Panc1 (cell line): ENCODE measurements at regions not wholly inside any gene's neighbourhood (a gene's known extent, or its start where the extent isn't known, plus 50 kb on each side); places are given as distances from the start of the nearest gene placed in this dataset.
A peak's percentile ranks its signal among the peaks of the same experiment; 100 is the strongest.

Source experiments
- ATAC-seq: fragments of 200-7000 bp; cut with Tn5 transposase; 2 replicates; pipeline ENCODE4 v1.9.1; 2020; ENCODE audit warnings: mild to moderate bottlenecking, moderate library complexity
- BruUV-seq: library from RNA; stranded (reverse); fragments of 400-500 nt; replicated peaks from 2 replicates; lab custom pipeline; 2021; lab: Mats Ljungman, UMichigan
- CTCF ChIA-PET: fragments of 300-600 bp; sonication (Branson Sonifier 250); formaldehyde crosslinking; loops from one replicate; lab custom pipeline; 2022; ENCODE audit warnings: antibody characterized with exemption; lab: Charles Lee
- POLR2A ChIA-PET: fragments of 300-600 bp; sonication (Branson Sonifier 250); formaldehyde crosslinking; loops from one replicate; lab custom pipeline; 2022; ENCODE audit warnings: antibody characterized with exemption; lab: Charles Lee
- DNase-seq: peaks from one replicate; pipeline ENCODE4 v3.0.0-alpha.2; 2010; ENCODE audit warnings: low read depth, low spot score
- H3K27ac ChIP-seq: 2 replicates; pipeline ENCODE4 v1.5.1; 2011; ENCODE audit warnings: mild to moderate bottlenecking, low read length, inconsistent platforms
- H3K27me3 ChIP-seq: fragments of 200-500 bp; sonication (Bioruptor generic); 2 replicates; pipeline ENCODE4 v1.6.0; 2014; ENCODE audit warnings: low read length, inconsistent platforms; ENCODE audit not compliant: control insufficient read depth, insufficient read depth
- H3K36me3 ChIP-seq: fragments of 200-500 bp; sonication (Bioruptor generic); 2 replicates; pipeline ENCODE4 v1.5.1; 2014; ENCODE audit warnings: inconsistent platforms, mild to moderate bottlenecking, low read length, moderate library complexity; ENCODE audit not compliant: control insufficient read depth, insufficient read depth
- H3K4me1 ChIP-seq: 2 replicates; pipeline ENCODE4 v1.5.1; 2011; ENCODE audit warnings: inconsistent platforms, mild to moderate bottlenecking, low read length, moderate library complexity; ENCODE audit not compliant: control insufficient read depth, insufficient read depth
- H3K4me3 ChIP-seq, 2 experiments: 2 replicates each; pipeline ENCODE4 v1.5.1; 2011 to 2012; ENCODE audit warnings: low read depth in 2 of 2, low read length in 2 of 2, mild to moderate bottlenecking in 2 of 2, inconsistent platforms in 1 of 2, moderate library complexity in 1 of 2
- H3K9me3 ChIP-seq: fragments of 200-500 bp; sonication (Bioruptor generic); 2 replicates; pipeline ENCODE4 v1.5.1; 2014; ENCODE audit warnings: low read depth, mild to moderate bottlenecking, inconsistent platforms, low read length, moderate library complexity; ENCODE audit not compliant: control insufficient read depth, insufficient read depth
- CTCF ChIP-seq: fragments of 450-650 bp; IDR thresholded peaks from 2 replicates; pipeline ENCODE4 v1.5.1; 2017; ENCODE audit warnings: mild to moderate bottlenecking
- POLR2AphosphoS5 ChIP-seq: IDR thresholded peaks from 2 replicates; pipeline ENCODE4 v1.6.1; 2012; ENCODE audit warnings: mild to moderate bottlenecking, low read depth, low read length, moderate library complexity
- REST ChIP-seq, 2 experiments: IDR thresholded peaks; 2 replicates each; pipeline ENCODE4 v1.6.1; 2011 to 2012; ENCODE audit warnings: low read depth in 2 of 2, control low read depth in 1 of 2, low read length in 1 of 2, mild to moderate bottlenecking in 1 of 2, moderate library complexity in 1 of 2; ENCODE audit not compliant: insufficient read depth in 1 of 2
- SIN3A ChIP-seq: IDR thresholded peaks from 2 replicates; pipeline ENCODE4 v1.6.1; 2012; ENCODE audit warnings: low read depth, mild to moderate bottlenecking, low read length, moderate library complexity, borderline replicate concordance; ENCODE audit not compliant: insufficient read depth
- TCF7L2 ChIP-seq: IDR thresholded peaks from 2 replicates; pipeline ENCODE4 v1.6.1; 2011; ENCODE audit warnings: mild to moderate bottlenecking, low read depth, low read length, inconsistent platforms
- in situ Hi-C: cut with HindIII; loops from 2 replicates; pipeline ENCODE4 v1.10.0; 2016; ENCODE audit warnings: low sequenced_read_pairs, low pct_unique_long_range_greater_than_20kb
- intact Hi-C: fragments of 100-400 bp; cut with micrococcal nuclease; formaldehyde crosslinking; loops from one replicate; pipeline ENCODE4 v1.10.0; 2022; ENCODE audit not compliant: unreplicated experiment

DNA sequence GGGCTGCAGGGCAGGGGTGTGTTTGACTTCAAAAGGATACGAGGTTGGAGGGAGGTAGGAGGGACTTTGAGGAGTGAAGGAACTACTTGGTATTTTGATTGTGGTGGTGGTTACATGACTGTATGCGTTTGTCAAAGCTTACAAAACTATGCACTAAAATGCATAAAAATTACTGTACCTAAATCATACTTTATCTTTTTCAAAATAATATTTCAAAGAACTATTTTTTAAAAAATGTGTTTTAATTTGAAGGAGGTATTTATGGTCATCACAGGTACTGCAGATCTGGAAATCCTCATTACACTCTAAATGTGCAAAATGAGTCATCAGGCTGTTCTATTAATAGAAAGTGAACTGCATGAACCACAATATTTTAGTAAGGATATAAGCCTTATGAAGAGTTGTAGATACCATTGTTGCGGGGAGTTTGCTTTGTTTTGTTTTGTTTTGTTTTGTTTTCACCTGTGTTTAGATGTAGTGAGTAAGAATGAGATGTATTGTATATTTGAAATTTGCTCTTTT is 116.9 kb downstream of the ARRDC3 start:
- H3K27me3 ChIP-seq, result no peaks in the 10 kb centered on the region
- intact Hi-C loops (no loop called here), in situ Hi-C loops (no loop called here)
- no peak overlapping the region for H3K4me3 ChIP-seq
- ChIA-PET CTCF (no interaction called here), POLR2A (interaction anchor here (0.6 kb wide), 1 partner anchor 113 kb away, joined by 4 read pairs; no protein-coding TSS in a partner anchor)
- ATAC-seq (no peak), DNase-seq (peak; percentile 53)
- no peak for TF ChIP-seq REST (IDR thresholded peaks at IDR 0.05; ENCODE audit: insufficient read depth in 1 of 2, low read depth in 2 of 2, low read length in 1 of 2)
- no peak for TF ChIP-seq POLR2AphosphoS5
- no peak for TF ChIP-seq SIN3A
- no peak for TF ChIP-seq TCF7L2
- TF ChIP-seq CTCF, result no peak
- H3K4me1 ChIP-seq, result no peaks in the 10 kb centered on the region
- no peak overlapping the region for H3K27ac ChIP-seq
- no peaks in the 10 kb centered on the region for H3K9me3 ChIP-seq
- no peaks in the 10 kb centered on the region for H3K36me3 ChIP-seq
- BruUV-seq, result no TSS peak

- POLR2A ChIA-PET, result no interaction called here
- ATAC-seq (no peak), DNase-seq (no peak)
- TF ChIP-seq REST (IDR thresholded peaks at IDR 0.05; ENCODE audit: insufficient read depth in 1 of 2, low read depth in 2 of 2, low read length in 1 of 2) (no peak), POLR2AphosphoS5 (no peak), TCF7L2 (no peak), SIN3A (no peak), CTCF (no peak)
- in situ Hi-C loops, result no loop called here
- intact Hi-C loops, result no loop called here
- no peaks in the 10 kb centered on the region for H3K36me3 ChIP-seq
- H3K4me3 ChIP-seq, result no peak overlapping the region
- BruUV-seq, result no TSS peak
- H3K9me3 ChIP-seq, result no peaks in the 10 kb centered on the region
- no peaks in the 10 kb centered on the region for H3K4me1 ChIP-seq
- H3K27ac ChIP-seq, result no peak overlapping the region
- H3K27me3 ChIP-seq, result no peaks in the 10 kb centered on the region
- CTCF ChIA-PET, result no interaction called here
Observed at GRCh38 chr5:91264311-91265051, 118.6 kb downstream of the ARRDC3 start.
